HepG2 (cell line): ENCODE measurements at regions not wholly inside any gene's neighbourhood (a gene's known extent, or its start where the extent isn't known, plus 50 kb on each side); places are given as distances from the start of the nearest gene placed in this dataset.

Experiments used
- ATAC-seq: fragments of 200-7000 bp; cut with Tn5 transposase; 3 replicates; pipeline ENCODE4 v1.9.1; 2020; ENCODE audit warnings: mild to moderate bottlenecking, moderate library complexity
- BruUV-seq: library from RNA; stranded (reverse); fragments of 400-500 nt; replicated peaks from 2 replicates; lab custom pipeline; 2021; lab: Mats Ljungman, UMichigan
- CTCF ChIA-PET: fragments of 300-600 bp; formaldehyde crosslinking; extraction: SDS; loops from one replicate; lab custom pipeline; 2021; ENCODE audit warnings: low total read pairs, inconsistent platforms, low intra/inter-chr PET ratio; lab: Yijun Ruan, JAX
- POLR2A ChIA-PET: fragments of 350-600 bp; sonication (Branson Sonifier 250); formaldehyde crosslinking; loops from one replicate; lab custom pipeline; 2020; ENCODE audit warnings: antibody characterized with exemption, inconsistent platforms; lab: Yijun Ruan, JAX
- DNase-seq: peaks from one replicate; pipeline ENCODE4 v3.0.0-alpha.2; 2015; ENCODE audit warnings: low spot score
- FAIRE-seq: peaks from 3 replicates; lab custom pipeline; 2011; peaks lifted over from hg19 to GRCh38; lab: Jason Lieb, UNC
- H2AFZ ChIP-seq: one replicate; pipeline ENCODE4 v1.6.1; 2011; ENCODE audit warnings: low read length, inconsistent platforms
- H3K27ac ChIP-seq: fragments of 300-600 bp; 3 replicates; pipeline ENCODE4 v1.8.0; 2011; ENCODE audit warnings: mixed run types, mild to moderate bottlenecking, mixed read lengths, low read length, inconsistent platforms; ENCODE audit not compliant: insufficient read depth; ENCODE audit errors: extremely low read length
- H3K27me3 ChIP-seq, 2 experiments: fragments of 200-600 bp in 1 of 2; 2 replicates in 1 of 2; 3 replicates in 1 of 2; pipeline versions ENCODE4 v1.6.0 to v1.8.0; 2011; ENCODE audit warnings: low read length in 2 of 2, mild to moderate bottlenecking in 2 of 2, moderate library complexity in 2 of 2, inconsistent platforms in 1 of 2; ENCODE audit not compliant: insufficient read depth in 2 of 2, control insufficient read depth in 1 of 2
- H3K36me3 ChIP-seq, 2 experiments: fragments of 200-600 bp in 1 of 2; replicated peaks in 1 of 2; 2 replicates in 1 of 2; 3 replicates in 1 of 2; pipeline versions ENCODE4 v1.5.1 to v1.8.0; 2011; ENCODE audit warnings: low read length in 2 of 2, inconsistent platforms in 1 of 2; ENCODE audit not compliant: insufficient read depth in 2 of 2, control insufficient read depth in 1 of 2
- H3K4me1 ChIP-seq: 2 replicates; pipeline ENCODE4 v1.5.1; 2012; ENCODE audit warnings: low read length, inconsistent platforms; ENCODE audit not compliant: insufficient read depth
- H3K4me2 ChIP-seq: 2 replicates; pipeline ENCODE4 v1.6.0; 2011; ENCODE audit warnings: low read depth, low read length, inconsistent platforms
- H3K4me3 ChIP-seq, 3 experiments: fragments of 200-600 bp in 1 of 3; sonication (generic), shearing (Covaris generic) in 1 of 3; replicated peaks in 1 of 3; 2 replicates each; pipeline ENCODE4 v1.5.1; 2011 to 2016; ENCODE audit warnings: low read length in 3 of 3, inconsistent platforms in 2 of 3, low read depth in 2 of 3, mild to moderate bottlenecking in 2 of 3, control low read depth in 1 of 3, mixed read lengths in 1 of 3; ENCODE audit not compliant: insufficient read depth in 1 of 3
- H3K79me2 ChIP-seq: one replicate; pipeline ENCODE4 v1.6.1; 2011; ENCODE audit warnings: low read length, inconsistent platforms; ENCODE audit not compliant: insufficient read depth
- H3K9ac ChIP-seq: 2 replicates; pipeline ENCODE4 v1.6.0; 2011; ENCODE audit warnings: mild to moderate bottlenecking, low read depth, low read length, inconsistent platforms; ENCODE audit not compliant: insufficient read depth
- H3K9me3 ChIP-seq: 2 replicates; pipeline ENCODE4 v1.5.1; 2012; ENCODE audit warnings: mild to moderate bottlenecking, low read length
- H4K20me1 ChIP-seq: 2 replicates; pipeline ENCODE4 v1.6.0; 2011; ENCODE audit warnings: inconsistent platforms, mild to moderate bottlenecking, low read length, moderate library complexity; ENCODE audit not compliant: insufficient read depth
- CC2D1A ChIP-seq: sonication (generic); formaldehyde crosslinking; IDR thresholded peaks from 2 replicates; pipeline ENCODE4 v1.8.1; 2023; ENCODE audit warnings: mild to moderate bottlenecking, missing genetic modification reagents
- CENPT ChIP-seq: sonication (generic); formaldehyde crosslinking; IDR thresholded peaks from 2 replicates; pipeline ENCODE4 v1.8.0; 2022; ENCODE audit warnings: low read depth, mild to moderate bottlenecking, moderate library complexity, missing genetic modification reagents
- JUND ChIP-seq: sonication (generic); formaldehyde crosslinking; IDR thresholded peaks from 2 replicates; pipeline ENCODE4 v1.8.0; 2022; ENCODE audit warnings: mild to moderate bottlenecking, missing genetic modification reagents
- NPAS2 ChIP-seq: sonication (generic); formaldehyde crosslinking; IDR thresholded peaks from 2 replicates; pipeline ENCODE4 v1.8.0; 2022; ENCODE audit warnings: mild to moderate bottlenecking, missing genetic modification reagents, borderline replicate concordance
- ZIK1 ChIP-seq: sonication (generic); formaldehyde crosslinking; IDR thresholded peaks from 2 replicates; pipeline ENCODE4 v1.5.0; 2020; ENCODE audit warnings: mild to moderate bottlenecking, low read depth, missing genetic modification reagents, borderline replicate concordance
- ZNF33A ChIP-seq: sonication (generic); formaldehyde crosslinking; IDR thresholded peaks from 2 replicates; pipeline ENCODE4 v1.5.1; 2020; ENCODE audit warnings: missing genetic modification reagents, mild to moderate bottlenecking, moderate library complexity, borderline replicate concordance
- ZNF432 ChIP-seq: sonication (generic); formaldehyde crosslinking; IDR thresholded peaks from 2 replicates; pipeline ENCODE4 v1.5.0; 2020; ENCODE audit warnings: missing genetic modification reagents, mild to moderate bottlenecking, borderline replicate concordance
- WGBS: methylation state at CpG from one replicate; pipeline ENCODE4 v1.1.6; 2017; ENCODE audit warnings: low lambda C conversion rate; 5-methylcytosine and 5-hydroxymethylcytosine counted together
- in situ Hi-C: cut with HindIII; loops from 2 replicates; pipeline ENCODE4 v1.10.0; 2017; ENCODE audit warnings: low pct_unique_long_range_greater_than_20kb; ENCODE audit not compliant: extremely low pct_ligation_motif_present
- intact Hi-C: fragments of 100-400 bp; cut with micrococcal nuclease; formaldehyde crosslinking; loops from one replicate; pipeline ENCODE4 v1.10.0; 2022; ENCODE audit not compliant: unreplicated experiment
- TF ChIP-seq, protein P1 (sequence below): sonication (generic); formaldehyde crosslinking; IDR thresholded peaks from one replicate; pipeline ENCODE4 v1.5.1; 2020; ENCODE audit warnings: mild to moderate bottlenecking, missing genetic modification reagents; ENCODE audit errors: not compliant biosample characterization

DNA sequence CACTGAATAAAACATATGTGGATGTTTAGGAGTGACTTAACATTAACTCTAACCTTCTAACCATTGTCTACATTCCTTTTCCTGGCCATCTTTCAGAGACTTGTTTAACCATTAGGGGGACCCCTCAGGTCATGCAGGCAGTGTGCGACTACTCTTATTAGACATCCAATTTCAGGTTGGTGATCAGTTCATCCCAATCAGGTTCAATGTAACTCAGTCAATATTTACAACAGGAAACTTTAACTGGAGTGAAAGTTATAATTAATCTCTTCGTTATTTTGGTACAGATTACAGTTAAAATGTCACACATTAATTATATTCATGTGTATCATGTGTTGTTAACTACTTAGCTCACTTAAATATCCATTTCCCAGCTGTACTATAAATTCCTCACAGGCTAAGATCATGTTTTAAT is 68.8 kb upstream of the RGS1 start (continued):
- TF ChIP-seq CC2D1A (CRISPR knock-in tag) (no peak), ZIK1 (CRISPR knock-in tag) (no peak)
- TF ChIP-seq, protein P1, sequence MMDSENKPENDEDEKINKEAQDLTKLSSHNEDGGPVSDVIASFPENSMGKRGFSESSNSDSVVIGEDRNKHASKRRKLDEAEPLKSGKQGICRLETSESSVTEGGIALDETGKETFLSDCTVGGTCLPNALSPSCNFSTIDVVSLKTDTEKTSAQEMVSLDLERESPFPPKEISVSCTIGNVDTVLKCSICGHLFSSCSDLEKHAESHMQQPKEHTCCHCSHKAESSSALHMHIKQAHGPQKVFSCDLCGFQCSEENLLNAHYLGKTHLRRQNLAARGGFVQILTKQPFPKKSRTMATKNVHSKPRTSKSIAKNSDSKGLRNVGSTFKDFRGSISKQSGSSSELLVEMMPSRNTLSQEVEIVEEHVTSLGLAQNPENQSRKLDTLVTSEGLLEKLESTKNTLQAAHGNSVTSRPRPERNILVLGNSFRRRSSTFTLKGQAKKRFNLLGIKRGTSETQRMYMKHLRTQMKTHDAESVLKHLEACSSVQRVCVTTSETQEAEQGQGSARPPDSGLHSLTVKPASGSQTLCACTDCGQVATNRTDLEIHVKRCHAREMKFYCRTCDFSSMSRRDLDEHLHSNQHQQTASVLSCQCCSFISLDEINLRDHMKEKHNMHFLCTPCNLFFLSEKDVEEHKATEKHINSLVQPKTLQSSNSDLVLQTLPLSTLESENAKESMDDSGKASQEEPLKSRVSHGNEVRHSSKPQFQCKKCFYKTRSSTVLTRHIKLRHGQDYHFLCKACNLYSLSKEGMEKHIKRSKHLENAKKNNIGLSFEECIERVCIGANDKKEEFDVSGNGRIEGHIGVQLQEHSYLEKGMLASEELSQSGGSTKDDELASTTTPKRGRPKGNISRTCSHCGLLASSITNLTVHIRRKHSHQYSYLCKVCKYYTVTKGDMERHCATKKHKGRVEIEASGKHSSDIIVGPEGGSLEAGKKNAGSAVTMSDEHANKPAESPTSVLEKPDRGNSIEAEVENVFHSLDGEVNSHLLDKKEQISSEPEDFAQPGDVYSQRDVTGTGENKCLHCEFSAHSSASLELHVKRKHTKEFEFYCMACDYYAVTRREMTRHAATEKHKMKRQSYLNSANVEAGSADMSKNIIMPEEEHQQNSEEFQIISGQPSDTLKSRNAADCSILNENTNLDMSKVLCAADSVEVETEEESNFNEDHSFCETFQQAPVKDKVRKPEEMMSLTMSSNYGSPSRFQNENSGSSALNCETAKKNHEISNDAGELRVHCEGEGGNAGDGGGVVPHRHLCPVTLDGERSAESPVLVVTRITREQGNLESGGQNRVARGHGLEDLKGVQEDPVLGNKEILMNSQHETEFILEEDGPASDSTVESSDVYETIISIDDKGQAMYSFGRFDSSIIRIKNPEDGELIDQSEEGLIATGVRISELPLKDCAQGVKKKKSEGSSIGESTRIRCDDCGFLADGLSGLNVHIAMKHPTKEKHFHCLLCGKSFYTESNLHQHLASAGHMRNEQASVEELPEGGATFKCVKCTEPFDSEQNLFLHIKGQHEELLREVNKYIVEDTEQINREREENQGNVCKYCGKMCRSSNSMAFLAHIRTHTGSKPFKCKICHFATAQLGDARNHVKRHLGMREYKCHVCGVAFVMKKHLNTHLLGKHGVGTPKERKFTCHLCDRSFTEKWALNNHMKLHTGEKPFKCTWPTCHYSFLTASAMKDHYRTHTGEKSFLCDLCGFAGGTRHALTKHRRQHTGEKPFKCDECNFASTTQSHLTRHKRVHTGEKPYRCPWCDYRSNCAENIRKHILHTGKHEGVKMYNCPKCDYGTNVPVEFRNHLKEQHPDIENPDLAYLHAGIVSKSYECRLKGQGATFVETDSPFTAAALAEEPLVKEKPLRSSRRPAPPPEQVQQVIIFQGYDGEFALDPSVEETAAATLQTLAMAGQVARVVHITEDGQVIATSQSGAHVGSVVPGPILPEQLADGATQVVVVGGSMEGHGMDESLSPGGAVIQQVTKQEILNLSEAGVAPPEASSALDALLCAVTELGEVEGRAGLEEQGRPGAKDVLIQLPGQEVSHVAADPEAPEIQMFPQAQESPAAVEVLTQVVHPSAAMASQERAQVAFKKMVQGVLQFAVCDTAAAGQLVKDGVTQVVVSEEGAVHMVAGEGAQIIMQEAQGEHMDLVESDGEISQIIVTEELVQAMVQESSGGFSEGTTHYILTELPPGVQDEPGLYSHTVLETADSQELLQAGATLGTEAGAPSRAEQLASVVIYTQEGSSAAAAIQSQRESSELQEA (CRISPR knock-in tag): no peak

DNA sequence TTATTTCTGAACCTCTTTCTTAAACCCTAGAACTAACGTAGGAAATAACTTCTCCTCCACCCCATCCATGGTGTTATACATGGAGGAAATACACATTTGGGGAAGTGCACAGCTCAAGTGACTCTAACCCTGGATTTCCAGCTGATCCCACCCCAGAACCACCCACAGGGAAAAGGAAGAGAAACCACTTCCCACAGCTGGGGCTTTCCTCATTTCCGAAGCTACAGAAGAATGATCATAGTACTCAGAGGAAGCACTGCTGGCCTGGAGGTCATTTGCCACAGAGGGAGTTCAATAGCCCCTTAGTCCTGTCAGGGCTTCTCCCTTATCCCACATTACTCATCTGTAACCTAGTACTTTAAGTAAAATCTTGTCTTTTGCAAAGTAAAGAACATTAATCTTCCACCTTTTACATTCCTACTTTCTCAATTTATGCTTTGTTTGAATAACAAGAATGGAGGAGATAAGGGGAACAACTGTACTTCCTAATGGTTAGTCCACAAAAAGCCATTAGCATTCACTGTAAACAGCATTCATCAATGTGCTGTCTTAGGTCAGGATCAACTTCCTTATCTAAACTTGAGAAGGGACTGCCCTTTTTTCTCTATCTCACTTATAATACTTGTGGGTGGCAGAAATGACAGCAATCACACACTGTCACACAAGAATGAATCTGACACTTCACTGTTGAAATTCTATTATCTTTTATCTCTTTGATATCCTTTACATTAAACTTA is 63.0 kb upstream of the RGS1 start:
- no peak overlapping the region for H2AFZ ChIP-seq
- no peaks in the 10 kb centered on the region for H4K20me1 ChIP-seq
- H3K4me1 ChIP-seq: no peaks in the 10 kb centered on the region
- in situ Hi-C loops: no loop called here
- DNase-seq (no peak), ATAC-seq (no peak), FAIRE-seq (no peak)
- no peak overlapping the region for H3K4me2 ChIP-seq
- H3K27me3 ChIP-seq: no peaks in the 10 kb centered on the region
- no peaks in the 10 kb centered on the region for H3K79me2 ChIP-seq
- BruUV-seq: no TSS peak
- no peak overlapping the region for H3K27ac ChIP-seq
- H3K4me3 ChIP-seq: no peak overlapping the region
- CTCF ChIA-PET: no interaction called here
- H3K9ac ChIP-seq: no peak overlapping the region
- POLR2A ChIA-PET: no interaction called here
- WGBS: 21% methylated on average over 2 of the region's 2 CpGs
- H3K36me3 ChIP-seq: no peaks in the 10 kb centered on the region
- intact Hi-C loops: no loop called here
- TF ChIP-seq NPAS2 (CRISPR knock-in tag) (no peak), ZNF33A (CRISPR knock-in tag) (no peak), ZNF432 (no peak), JUND (CRISPR knock-in tag) (no peak), CENPT (CRISPR knock-in tag) (no peak)
- H3K9me3 ChIP-seq: no peaks in the 10 kb centered on the region
